ENCODE measurements at regions not wholly inside any gene's neighbourhood (a gene's known extent, or its start where the extent isn't known, plus 50 kb on each side); places are given as distances from the start of the nearest gene placed in this dataset.

DNA sequence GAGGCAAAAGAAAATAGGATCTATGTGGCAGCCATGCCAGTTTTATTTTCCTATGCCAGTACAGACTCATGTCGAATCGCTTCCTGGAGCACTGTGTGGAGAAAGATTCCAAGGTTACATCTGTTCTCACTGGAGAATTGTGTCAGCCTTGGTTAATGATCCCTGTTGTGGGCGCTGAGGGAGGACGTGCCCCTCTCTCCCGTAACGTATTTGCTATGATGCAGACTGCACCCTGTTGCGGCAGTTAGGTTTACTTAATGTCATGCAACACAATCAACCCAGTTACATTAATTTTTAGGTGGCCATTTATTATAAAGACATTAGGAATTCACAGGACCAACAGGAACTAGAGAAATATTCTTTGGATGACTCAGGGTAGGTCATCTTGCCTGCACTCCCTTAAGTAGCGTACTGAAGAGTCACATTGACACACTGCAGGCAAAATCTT lies 892.9 kb downstream of the EFNB2 start:
- H3K4me3 ChIP-seq = no peak overlapping the region
- H3K27ac ChIP-seq = no peak overlapping the region
- intact Hi-C loops (cut with DNase I) = no loop called here
- DNase-seq = no peak
- WGBS, 2 donors = 97 to 98% methylated on average over 8 of the region's 8 CpGs
- H3K36me3 ChIP-seq = no peaks in the 10 kb centered on the region
- TF ChIP-seq, protein P1, sequence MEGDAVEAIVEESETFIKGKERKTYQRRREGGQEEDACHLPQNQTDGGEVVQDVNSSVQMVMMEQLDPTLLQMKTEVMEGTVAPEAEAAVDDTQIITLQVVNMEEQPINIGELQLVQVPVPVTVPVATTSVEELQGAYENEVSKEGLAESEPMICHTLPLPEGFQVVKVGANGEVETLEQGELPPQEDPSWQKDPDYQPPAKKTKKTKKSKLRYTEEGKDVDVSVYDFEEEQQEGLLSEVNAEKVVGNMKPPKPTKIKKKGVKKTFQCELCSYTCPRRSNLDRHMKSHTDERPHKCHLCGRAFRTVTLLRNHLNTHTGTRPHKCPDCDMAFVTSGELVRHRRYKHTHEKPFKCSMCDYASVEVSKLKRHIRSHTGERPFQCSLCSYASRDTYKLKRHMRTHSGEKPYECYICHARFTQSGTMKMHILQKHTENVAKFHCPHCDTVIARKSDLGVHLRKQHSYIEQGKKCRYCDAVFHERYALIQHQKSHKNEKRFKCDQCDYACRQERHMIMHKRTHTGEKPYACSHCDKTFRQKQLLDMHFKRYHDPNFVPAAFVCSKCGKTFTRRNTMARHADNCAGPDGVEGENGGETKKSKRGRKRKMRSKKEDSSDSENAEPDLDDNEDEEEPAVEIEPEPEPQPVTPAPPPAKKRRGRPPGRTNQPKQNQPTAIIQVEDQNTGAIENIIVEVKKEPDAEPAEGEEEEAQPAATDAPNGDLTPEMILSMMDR (IDR thresholded peaks at IDR 0.05) = no peak
- ATAC-seq = no peak
- peaks cover 0 to 31% (median 0%) of the 10 kb centered on the region in 11 donors for H3K9me3 ChIP-seq
- no peaks in the 10 kb centered on the region for H3K4me1 ChIP-seq
- no peaks in the 10 kb centered on the region for H3K27me3 ChIP-seq

DNA sequence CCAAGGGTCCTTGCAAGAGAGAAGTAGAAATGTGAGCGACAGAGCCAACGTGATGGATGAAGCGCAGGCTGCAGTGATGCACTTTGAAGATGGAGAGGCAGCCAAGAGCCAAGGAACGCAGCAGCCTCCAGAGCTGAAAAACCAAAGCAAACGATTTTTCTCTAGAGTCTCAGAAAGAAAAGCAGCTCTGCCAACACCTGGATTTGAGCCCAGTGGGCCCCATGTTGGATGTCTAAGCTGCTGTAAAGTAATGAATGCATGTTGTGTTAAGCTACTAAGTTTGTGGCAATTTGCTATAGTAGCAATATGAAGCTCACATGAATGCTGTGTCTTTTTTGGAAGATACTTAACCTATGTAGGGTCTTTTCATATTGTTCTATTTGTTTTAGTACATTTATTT lies 894.3 kb downstream of the EFNB2 start:
- DNase-seq (no peak), ATAC-seq (no peak)
- Histone ChIP-seq H3K27ac (no peak overlapping the region), H3K36me3 (no peaks in the 10 kb centered on the region), H3K9me3 (peaks cover 0 to 20% (median 0%) of the 10 kb centered on the region in 11 donors), H3K27me3 (no peaks in the 10 kb centered on the region), H3K4me1 (no peaks in the 10 kb centered on the region), H3K4me3 (no peak overlapping the region)
- intact Hi-C loops (cut with DNase I) = no loop called here
- TF ChIP-seq, protein P1 (IDR thresholded peaks at IDR 0.05) = no peak
- WGBS, 2 donors = 80 to 82% methylated on average over 5 of the region's 5 CpGs

DNA sequence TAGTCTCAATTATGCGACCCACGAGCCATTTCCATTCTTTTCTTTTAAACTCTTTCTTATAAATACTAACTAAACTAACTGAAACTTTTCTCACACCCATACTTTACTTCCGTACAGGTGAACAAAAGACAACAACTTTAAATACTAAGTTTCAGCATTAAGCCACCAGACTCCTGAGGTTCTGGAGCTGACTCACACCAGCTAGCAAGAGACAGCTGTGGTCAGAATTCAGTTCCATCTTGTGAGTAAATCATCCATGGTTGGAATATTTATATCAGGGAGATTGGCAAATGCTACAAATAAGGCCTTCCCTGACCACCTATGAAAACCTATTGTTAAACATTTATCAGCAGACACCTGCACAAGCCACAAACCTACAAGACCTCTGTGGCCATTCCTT lies 897.0 kb downstream of the EFNB2 start:
- Histone ChIP-seq H3K4me1 (no peaks in the 10 kb centered on the region), H3K27me3 (no peaks in the 10 kb centered on the region), H3K36me3 (no peaks in the 10 kb centered on the region), H3K9me3 (peaks cover 0 to 8% (median 0%) of the 10 kb centered on the region in 11 donors), H3K4me3 (no peak overlapping the region), H3K27ac (no peak overlapping the region)
- TF ChIP-seq, protein P1 (IDR thresholded peaks at IDR 0.05) = no peak
- WGBS, 2 donors = 95 to 97% methylated on average over 3 of the region's 3 CpGs
- ATAC-seq (no peak), DNase-seq (no peak)
- intact Hi-C loops (cut with DNase I) = no loop called here

DNA sequence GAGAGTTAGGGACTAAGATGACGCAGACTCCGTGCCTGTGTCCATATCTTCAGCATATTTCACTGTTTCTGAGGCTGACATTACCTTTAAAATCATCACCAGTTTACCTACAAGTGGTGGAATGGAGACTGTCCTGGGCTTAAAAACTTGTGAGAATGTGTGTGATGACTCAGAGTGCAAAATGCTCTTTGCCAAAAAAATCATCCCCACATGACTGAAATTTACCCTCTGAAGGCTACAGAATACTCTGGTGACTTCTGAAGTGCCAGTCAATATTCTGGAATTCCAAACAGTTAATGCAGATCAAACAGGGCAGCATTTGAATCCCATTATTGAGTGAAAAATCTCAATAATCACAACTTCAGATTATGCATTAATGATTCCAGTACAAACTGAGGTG lies 901.4 kb downstream of the EFNB2 start:
- 94 to 96% methylated on average over 2 of the region's 2 CpGs for WGBS, 2 donors
- ATAC-seq = no peak

More for the DNA sequence above, 901.4 kb downstream of the EFNB2 start:
- no peaks in the 10 kb centered on the region for H3K36me3 ChIP-seq
- no peak for DNase-seq
- TF ChIP-seq, protein P1 (IDR thresholded peaks at IDR 0.05) = no peak
- peaks cover 0 to 6% (median 0%) of the 10 kb centered on the region in 7 donors for H3K27me3 ChIP-seq
- H3K9me3 ChIP-seq = peaks cover 0 to 6% (median 0%) of the 10 kb centered on the region in 11 donors
- H3K27ac ChIP-seq = no peak overlapping the region
- intact Hi-C loops (cut with DNase I) = no loop called here
- no peaks in the 10 kb centered on the region for H3K4me1 ChIP-seq
- no peak overlapping the region for H3K4me3 ChIP-seq
